GM21526 (cell line): ENCODE measurements at regions not wholly inside any gene's neighbourhood (a gene's known extent, or its start where the extent isn't known, plus 50 kb on each side); places are given as distances from the start of the nearest gene placed in this dataset.

Source experiments
- ATAC-seq: cut with Tn5 transposase; IDR thresholded peaks from one replicate; pipeline ENCODE4 v1.9.1; 2021; ENCODE audit warnings: moderate library complexity; ENCODE audit not compliant: unreplicated experiment, low FRiP score

DNA sequence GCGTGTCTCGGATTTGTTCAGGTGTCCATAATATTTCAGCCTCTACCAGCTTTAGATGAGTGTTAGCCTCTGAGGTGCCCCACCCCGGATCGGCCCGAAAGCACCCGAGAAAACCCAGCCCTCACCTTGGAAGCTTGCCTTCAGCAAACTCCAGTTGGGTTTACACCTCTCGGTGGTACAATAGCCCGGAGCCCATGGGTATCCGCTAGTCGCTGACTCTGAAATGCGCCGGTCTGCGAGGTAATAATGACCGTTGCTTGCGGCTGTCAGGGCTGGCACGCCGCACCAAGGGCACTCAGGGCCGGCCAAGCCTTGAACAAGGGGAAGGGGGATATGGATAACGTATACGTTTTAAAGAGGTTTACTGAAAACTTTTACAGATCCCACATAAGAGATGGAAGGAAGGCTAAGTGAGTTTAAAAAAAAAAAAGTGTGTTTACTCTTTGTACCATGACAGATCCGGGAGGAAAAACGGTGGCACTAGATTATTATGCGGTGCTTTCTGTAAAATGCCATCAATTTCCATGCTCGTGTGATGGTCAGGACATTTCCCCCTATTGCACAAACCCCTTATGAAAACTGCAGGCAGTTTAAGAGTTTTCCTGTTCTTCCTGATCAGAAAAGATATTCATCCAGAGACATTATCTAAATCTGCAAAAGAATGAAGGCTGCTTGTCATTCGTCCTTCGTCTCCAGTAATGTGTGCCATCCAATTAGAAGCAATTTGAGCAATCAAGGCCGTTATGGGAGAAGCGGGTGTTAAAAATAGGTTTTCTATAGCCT, 124.2 kb downstream of the TMEM161B start:
- ATAC-seq, result no peak

DNA sequence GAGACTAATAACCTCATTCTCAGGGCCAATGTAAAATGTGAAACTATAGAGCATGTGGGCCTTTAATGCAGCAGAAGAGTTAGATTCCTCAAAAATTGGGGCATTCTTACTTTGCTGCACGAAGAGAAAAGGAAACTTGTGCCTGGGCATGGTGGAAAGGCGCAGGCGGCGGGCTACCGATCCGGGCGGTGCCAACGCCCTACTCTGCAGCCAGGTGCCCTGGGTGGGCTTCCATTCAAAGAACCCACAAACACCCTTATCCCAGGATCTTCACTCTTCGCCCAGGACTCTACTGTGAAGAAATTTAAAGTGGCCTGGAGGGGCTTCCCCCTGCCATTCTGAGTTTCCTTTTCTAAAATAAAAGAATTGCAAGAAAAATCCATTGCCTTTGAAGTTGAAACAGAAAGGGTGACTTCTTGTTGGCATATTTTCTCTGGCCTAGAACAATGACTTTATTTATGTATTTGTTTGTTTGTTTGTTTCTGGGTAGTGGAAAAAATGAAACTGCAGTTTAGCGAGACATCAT, 124.9 kb downstream of the TMEM161B start:
- ATAC-seq, result no peak

DNA sequence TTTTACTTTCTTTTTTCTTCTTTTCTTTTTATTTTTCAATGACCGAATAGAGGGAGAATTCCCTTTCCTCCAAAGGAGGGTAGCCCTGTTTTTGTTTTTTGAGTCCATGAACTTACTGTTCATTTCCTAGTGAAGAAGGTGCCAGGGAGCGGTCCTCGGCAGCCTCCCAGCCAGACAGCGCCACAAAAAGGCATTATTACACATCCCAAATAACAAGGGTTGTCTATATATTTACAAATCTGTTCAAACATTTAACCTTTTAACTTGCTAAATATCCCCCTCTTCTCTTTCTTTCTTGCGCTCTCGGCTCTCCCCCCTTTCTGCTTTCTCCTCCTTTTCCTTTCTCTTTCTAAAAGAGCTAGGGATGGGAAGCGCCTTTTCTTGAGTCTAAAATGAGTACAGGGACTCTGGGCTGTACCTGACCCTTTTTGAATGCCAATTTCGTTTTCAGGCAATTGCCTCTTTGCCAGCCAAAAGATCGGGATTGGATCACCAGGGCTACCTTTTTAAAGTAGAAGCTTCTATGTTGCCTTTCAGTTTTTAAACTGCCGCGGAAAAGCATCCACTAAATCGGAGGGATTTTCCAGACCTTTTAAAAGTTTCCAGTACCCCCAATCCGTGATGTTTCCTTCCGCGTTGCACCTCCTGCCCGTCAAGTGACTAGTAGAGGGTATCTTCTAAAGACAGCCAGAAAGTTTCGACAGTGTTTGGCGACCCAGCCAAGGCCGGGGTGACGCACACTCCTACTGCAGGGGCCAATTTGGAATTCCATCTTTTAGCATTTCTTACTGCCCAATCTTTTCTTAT, 125.6 kb downstream of the TMEM161B start:
- ATAC-seq, result no peak

- ATAC-seq, result no peak
Observed at GRCh38 chr5:88142636-88142885, 126.1 kb downstream of the TMEM161B start.

GRCh38 chr5:88140856-88141752, 127.5 kb downstream of the TMEM161B start:
- ATAC-seq, result peak; percentile 95

GRCh38 chr5:88140396-88140855, 128.2 kb downstream of the TMEM161B start:
- no peak for ATAC-seq

- no peak for ATAC-seq
Observed at GRCh38 chr5:88130211-88130815, 138.3 kb downstream of the TMEM161B start.

DNA sequence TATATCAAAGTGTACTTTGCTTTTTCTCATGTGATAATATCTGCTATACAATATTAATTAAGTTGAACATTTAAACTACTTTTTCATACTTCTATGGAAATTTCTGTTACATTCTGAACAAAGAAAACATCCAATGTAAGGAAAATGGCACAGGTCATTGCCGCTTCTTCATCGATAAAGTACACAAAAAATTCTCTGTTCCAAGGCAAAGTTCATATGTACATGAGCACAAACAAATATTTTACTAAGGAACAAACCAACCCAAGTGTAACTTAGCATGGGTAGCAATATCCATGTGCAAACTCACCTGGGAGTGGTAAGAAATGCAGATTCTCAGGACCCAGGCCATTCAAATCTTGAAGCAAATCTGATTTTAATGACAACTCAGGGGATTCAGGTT, 139.8 kb downstream of the TMEM161B start:
- no peak for ATAC-seq

GRCh38 chr5:88119535-88120125, 149.0 kb downstream of the TMEM161B start:
- ATAC-seq, result no peak

GRCh38 chr5:88118179-88118578, 150.5 kb downstream of the TMEM161B start:
- no peak for ATAC-seq

DNA sequence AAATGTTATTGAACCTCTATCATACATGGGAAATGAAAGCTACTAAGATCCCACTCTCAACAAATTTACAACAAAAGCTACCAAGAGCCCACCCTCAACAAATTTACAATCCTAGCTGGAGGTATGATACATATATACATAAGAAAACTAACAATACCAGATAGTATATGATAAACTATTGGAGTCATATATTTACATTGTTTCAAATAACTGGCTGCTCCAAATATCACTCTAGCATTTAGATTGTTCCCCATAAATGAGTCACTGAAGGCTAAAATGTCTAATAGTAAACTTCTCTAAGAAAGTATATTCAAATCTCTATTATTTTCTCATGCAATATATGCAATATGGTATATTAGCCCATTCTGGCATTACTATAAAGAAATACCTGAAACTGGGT, 151.1 kb downstream of the TMEM161B start:
- no peak for ATAC-seq

DNA sequence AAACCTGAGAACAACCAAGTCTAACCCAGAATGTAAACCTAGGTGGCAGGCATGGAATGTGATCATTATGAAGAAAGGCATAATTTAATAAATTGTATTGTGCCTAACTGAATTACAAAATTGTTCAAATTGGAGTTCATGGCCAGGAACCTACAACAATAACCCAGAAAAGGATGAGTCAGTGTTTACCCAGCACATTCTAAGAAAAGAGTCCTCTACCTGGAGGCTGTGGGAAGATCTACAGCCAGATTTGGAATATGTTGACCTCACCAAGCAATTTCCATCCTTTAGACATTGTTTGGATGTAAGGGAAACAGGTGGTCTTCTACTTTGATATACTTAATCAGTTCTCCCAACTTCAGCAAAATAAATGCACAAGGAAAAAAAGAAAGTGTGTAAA, 152.2 kb downstream of the TMEM161B start:
- no peak for ATAC-seq

DNA sequence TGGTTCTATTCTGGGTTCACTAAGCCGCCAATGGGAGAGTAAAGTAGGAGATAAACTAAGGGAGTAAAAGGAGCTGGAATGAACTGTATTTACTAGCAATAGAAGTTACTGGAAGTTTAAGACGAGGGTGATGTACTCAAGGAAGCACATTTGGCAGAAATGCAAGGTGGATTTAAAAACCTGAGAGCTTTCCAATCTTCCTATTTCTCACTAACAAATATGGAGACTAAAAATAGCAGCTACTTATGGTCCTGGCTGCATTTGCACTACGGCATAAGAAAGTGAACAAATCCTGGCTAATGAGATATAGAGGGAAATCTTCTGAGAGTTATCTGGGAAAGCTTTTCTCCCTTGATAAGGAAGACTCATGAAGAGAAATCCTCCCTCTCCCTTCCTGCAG, 153.4 kb downstream of the TMEM161B start:
- no peak for ATAC-seq

- ATAC-seq, result no peak
Observed at GRCh38 chr5:88113429-88113828, 155.2 kb downstream of the TMEM161B start.

GRCh38 chr5:88109818-88110217, 158.8 kb downstream of the TMEM161B start:
- ATAC-seq, result no peak

DNA sequence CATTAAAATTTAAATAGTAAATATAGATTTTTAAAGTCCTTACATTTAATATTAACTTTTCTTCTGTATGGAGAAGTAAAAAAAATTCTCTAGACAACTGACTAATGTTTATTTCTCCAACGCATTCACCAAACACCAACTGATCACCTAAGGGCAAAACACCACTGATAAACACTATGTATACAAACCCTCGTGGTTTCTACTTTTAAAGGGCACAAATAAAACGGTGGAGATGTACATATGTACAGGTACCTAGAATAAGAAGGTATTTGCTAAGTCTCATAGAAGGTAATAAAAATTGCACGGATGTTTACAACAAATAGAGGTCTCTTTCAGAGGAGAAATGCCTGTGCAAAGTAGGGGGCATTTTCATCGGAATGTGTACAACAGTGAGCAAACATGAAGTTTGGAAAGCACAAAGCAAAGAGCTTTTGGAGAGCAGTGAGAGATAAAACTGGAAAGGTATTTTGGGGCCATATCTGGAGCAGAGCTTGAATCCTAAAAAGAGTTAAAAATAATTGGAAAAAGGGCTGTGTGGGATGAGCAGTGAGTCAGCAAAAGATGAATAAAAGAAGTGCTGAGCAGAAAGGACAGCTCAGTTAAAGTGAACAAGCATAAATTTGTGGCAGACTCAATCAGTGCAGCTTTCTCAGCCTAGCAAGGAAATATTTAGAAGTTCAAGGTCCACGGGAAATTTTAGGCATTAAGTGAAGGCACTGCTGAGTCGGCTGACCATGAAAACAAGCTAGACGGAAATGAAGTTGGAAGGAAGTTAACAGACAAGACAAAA, 160.0 kb downstream of the TMEM161B start:
- no peak for ATAC-seq

- no peak for ATAC-seq
Observed at GRCh38 chr5:88094906-88095496, 173.6 kb downstream of the TMEM161B start.

DNA sequence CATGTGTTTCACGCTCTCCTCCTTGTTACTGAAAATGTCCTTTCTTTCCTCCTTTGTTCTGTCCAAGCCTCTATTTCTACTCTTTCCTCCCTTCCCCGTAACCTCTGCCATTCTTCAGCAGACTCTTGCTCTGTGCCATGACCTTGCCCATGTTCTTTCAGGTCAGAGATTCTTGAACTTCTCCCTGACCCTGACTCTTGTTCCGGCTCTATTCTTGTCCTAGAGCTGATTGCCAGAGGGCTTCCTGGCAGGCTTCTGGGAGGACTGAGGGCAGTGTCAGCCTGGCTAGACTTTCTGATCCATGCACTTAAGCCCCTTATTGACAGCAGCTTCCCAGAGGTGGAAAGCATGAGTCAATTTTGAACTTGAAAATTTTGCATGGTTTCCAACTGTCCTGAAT, 174.2 kb downstream of the TMEM161B start:
- no peak for ATAC-seq

DNA sequence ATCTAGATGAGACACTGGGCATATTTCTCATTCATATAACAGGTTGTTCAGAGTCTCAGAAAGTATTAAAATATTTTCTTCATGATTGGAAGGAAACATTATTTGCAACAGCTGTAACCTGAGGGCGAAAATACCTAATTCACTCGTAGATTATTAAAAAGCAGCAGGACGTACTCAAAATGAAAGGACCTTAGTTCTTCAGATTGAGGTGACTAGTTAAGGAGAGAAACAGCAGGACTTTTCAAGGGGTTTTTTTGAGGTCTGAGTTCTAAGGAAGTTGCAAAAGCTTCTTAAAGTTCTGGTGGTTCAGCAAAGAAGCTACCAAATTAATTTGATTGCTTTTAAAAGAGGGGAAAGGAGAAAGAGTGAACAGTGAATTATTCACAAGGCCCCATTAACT, 174.9 kb downstream of the TMEM161B start:
- no peak for ATAC-seq
